GM12878 (cell line): ENCODE measurements at regions not wholly inside any gene's neighbourhood (a gene's known extent, or its start where the extent isn't known, plus 50 kb on each side); places are given as distances from the start of the nearest gene placed in this dataset.

Experiments
- BCL11A ChIP-seq: IDR thresholded peaks from 2 replicates; pipeline ENCODE4 v1.6.1; 2011; ENCODE audit warnings: low read depth, low read length
- EGR1 ChIP-seq, 2 experiments: IDR thresholded peaks; 1 replicate in 1 of 2; 2 replicates in 1 of 2; pipeline ENCODE4 v1.6.1; 2011 to 2012; ENCODE audit warnings: low read depth in 2 of 2, low read length in 2 of 2, borderline replicate concordance in 1 of 2, mild to moderate bottlenecking in 1 of 2, moderate library complexity in 1 of 2
- HDAC6 ChIP-seq: fragments of 200-600 bp; sonication (generic); IDR thresholded peaks from one replicate; pipeline ENCODE4 v1.8.0; 2017; ENCODE audit warnings: antibody characterized with exemption; ENCODE audit not compliant: unreplicated experiment
- HDGF ChIP-seq: fragments of 450-650 bp; IDR thresholded peaks from 2 replicates; pipeline ENCODE4 v1.6.1; 2016; ENCODE audit warnings: antibody characterized with exemption
- POLR2A ChIP-seq: IDR thresholded peaks from 2 replicates; pipeline ENCODE4 v1.6.1; 2011; ENCODE audit warnings: low read depth, mild to moderate bottlenecking, low read length
- SRF ChIP-seq, 2 experiments: IDR thresholded peaks; 2 replicates each; pipeline ENCODE4 v1.6.1; 2011; ENCODE audit warnings: low read depth in 2 of 2, low read length in 2 of 2, mild to moderate bottlenecking in 1 of 2, moderate library complexity in 1 of 2
- YY1 ChIP-seq: IDR thresholded peaks from 2 replicates; pipeline ENCODE4 v1.6.1; 2011; ENCODE audit warnings: low read depth, mild to moderate bottlenecking, low read length
- ZZZ3 ChIP-seq: IDR thresholded peaks from 2 replicates; pipeline ENCODE4 v1.6.1; 2011; ENCODE audit warnings: low read depth; ENCODE audit not compliant: control insufficient read depth, insufficient read length
- TF ChIP-seq, protein P1 (sequence below), 3 experiments: IDR thresholded peaks in 2 of 3; conservative IDR thresholded peaks in 1 of 3; 2 replicates each; pipeline ENCODE4 v1.5.1; 2011; ENCODE audit warnings: low read depth in 3 of 3, low read length in 3 of 3, mild to moderate bottlenecking in 3 of 3, control low read depth in 2 of 3, moderate library complexity in 2 of 3, inconsistent platforms in 1 of 3, mixed read lengths in 1 of 3; ENCODE audit not compliant: control insufficient read depth in 2 of 3, insufficient read depth in 1 of 3; ENCODE audit errors: extremely low read depth in 1 of 3
- TF ChIP-seq, protein P2 (sequence below): IDR thresholded peaks from 2 replicates; pipeline ENCODE4 v1.6.1; 2012; ENCODE audit warnings: low read depth, low read length, improper control_type of control experiment

DNA sequence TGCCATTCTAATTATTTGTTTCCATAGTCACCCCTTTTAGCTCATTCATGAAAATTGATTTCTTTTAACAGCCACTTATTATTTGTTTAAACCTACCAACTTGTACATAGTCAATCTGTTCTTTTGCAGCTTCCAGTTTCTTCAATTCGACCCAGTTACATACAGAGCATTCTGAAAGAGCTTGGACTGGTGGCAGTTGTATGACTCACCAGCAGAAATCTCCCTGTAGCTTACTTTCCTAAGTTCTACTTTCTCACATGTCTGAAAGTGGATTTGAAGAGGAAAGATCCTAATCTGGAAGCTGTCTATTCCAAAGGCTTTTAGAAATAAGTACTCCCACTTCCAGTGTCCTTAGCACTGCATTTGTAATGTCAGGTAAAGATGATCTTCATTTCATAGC is 447.9 kb downstream of the HTR1B start:
- TF ChIP-seq POLR2A (no peak), HDGF (no peak), ZZZ3 (no peak), YY1 (no peak), HDAC6 (no peak), EGR1 (IDR thresholded peaks at IDR 0.05; ENCODE audit: borderline replicate concordance in 1 of 2, low read depth in 2 of 2, low read length in 2 of 2) (no peak), SRF (IDR thresholded peaks at IDR 0.05; ENCODE audit: low read depth in 2 of 2, low read length in 2 of 2) (no peak), BCL11A (no peak)
- TF ChIP-seq, protein P1, sequence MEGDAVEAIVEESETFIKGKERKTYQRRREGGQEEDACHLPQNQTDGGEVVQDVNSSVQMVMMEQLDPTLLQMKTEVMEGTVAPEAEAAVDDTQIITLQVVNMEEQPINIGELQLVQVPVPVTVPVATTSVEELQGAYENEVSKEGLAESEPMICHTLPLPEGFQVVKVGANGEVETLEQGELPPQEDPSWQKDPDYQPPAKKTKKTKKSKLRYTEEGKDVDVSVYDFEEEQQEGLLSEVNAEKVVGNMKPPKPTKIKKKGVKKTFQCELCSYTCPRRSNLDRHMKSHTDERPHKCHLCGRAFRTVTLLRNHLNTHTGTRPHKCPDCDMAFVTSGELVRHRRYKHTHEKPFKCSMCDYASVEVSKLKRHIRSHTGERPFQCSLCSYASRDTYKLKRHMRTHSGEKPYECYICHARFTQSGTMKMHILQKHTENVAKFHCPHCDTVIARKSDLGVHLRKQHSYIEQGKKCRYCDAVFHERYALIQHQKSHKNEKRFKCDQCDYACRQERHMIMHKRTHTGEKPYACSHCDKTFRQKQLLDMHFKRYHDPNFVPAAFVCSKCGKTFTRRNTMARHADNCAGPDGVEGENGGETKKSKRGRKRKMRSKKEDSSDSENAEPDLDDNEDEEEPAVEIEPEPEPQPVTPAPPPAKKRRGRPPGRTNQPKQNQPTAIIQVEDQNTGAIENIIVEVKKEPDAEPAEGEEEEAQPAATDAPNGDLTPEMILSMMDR (IDR thresholded peaks at IDR 0.05 in 2 of 3, conservative IDR thresholded peaks at IDR 0.05 in 1 of 3; ENCODE audit: control insufficient read depth in 2 of 3, extremely low read depth in 1 of 3, insufficient read depth in 1 of 3, low read depth in 3 of 3, low read length in 3 of 3) = no peak
- TF ChIP-seq, protein P2, sequence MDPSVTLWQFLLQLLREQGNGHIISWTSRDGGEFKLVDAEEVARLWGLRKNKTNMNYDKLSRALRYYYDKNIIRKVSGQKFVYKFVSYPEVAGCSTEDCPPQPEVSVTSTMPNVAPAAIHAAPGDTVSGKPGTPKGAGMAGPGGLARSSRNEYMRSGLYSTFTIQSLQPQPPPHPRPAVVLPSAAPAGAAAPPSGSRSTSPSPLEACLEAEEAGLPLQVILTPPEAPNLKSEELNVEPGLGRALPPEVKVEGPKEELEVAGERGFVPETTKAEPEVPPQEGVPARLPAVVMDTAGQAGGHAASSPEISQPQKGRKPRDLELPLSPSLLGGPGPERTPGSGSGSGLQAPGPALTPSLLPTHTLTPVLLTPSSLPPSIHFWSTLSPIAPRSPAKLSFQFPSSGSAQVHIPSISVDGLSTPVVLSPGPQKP = no peak
